Left colon (tissue), 2 donors: ENCODE measurements at regions not wholly inside any gene's neighbourhood (a gene's known extent, or its start where the extent isn't known, plus 50 kb on each side); places are given as distances from the start of the nearest gene placed in this dataset.

ENCODE experiments used
- ATAC-seq: fragments of 200-7000 bp; cut with Tn5 transposase; one replicate; pipeline ENCODE4 v1.9.1; 2020; ENCODE audit warnings: mild to moderate bottlenecking, moderate library complexity
- DNase-seq, 2 donors: peaks; one replicate each; pipeline ENCODE4 v3.0.0-alpha.2; 2020
- intact Hi-C, 2 donors: fragments of 100-400 bp; cut with DNase I in 1 of 2; cut with micrococcal nuclease in 1 of 2; formaldehyde crosslinking; loops; one replicate each; pipeline versions ENCODE4 v1.11.2 to v1.14.0; 2022; cut with DNase I, micrococcal nuclease
- donor health status: DM: no; HTN: no; CAD: no.
- donor health status: DM: yes; HTN: yes; CAD: no.

GRCh38 chr21:35908311-35909078, 151.8 kb downstream of the SETD4 start:
- no peak for DNase-seq
- intact Hi-C loops, result no loop called here
- no peak for ATAC-seq

GRCh38 chr21:35906586-35906985, 153.7 kb downstream of the SETD4 start:
- intact Hi-C loops, result no loop called here
- ATAC-seq (no peak), DNase-seq (no peak)

- intact Hi-C loops, result no loop called here
- DNase-seq (no peak), ATAC-seq (no peak)
Measured at GRCh38 chr21:35905963-35906345, 154.4 kb downstream of the SETD4 start.

- DNase-seq (no peak), ATAC-seq (no peak)
- intact Hi-C loops, result no loop called here
Measured at GRCh38 chr21:35905096-35905962, 155.0 kb downstream of the SETD4 start.

- no peak for ATAC-seq
- DNase-seq, result no peak
- intact Hi-C loops, result no loop called here
Measured at GRCh38 chr21:35900539-35900938, 159.8 kb downstream of the SETD4 start.

- ATAC-seq (no peak), DNase-seq (no peak)
- intact Hi-C loops, result no loop called here
Measured at GRCh38 chr21:35896060-35896459, 164.3 kb downstream of the SETD4 start.

- ATAC-seq, result no peak
- no peak for DNase-seq
- intact Hi-C loops, result no loop called here
Measured at GRCh38 chr21:35895598-35895997, 164.7 kb downstream of the SETD4 start.

- DNase-seq, result no peak
- intact Hi-C loops, result no loop called here
- no peak for ATAC-seq
Measured at GRCh38 chr21:35893156-35893555, 167.2 kb downstream of the SETD4 start.

GRCh38 chr21:35886887-35887286, 173.4 kb downstream of the SETD4 start:
- intact Hi-C loops, result no loop called here
- DNase-seq, result no peak
- ATAC-seq, result no peak

- DNase-seq (no peak), ATAC-seq (no peak)
- intact Hi-C loops, result no loop called here
Measured at GRCh38 chr21:35885942-35886541, 174.3 kb downstream of the SETD4 start.

GRCh38 chr21:35882791-35883240, 177.5 kb downstream of the SETD4 start:
- no peak for ATAC-seq
- no peak for DNase-seq
- intact Hi-C loops, result no loop called here

GRCh38 chr21:35873441-35873840, 186.9 kb downstream of the SETD4 start:
- intact Hi-C loops, result no loop called here
- ATAC-seq (no peak), DNase-seq (no peak)

- no peak for DNase-seq
- intact Hi-C loops, result no loop called here
- no peak for ATAC-seq
Measured at GRCh38 chr21:35871906-35872305, 188.4 kb downstream of the SETD4 start.

GRCh38 chr21:35868869-35869223, 191.5 kb downstream of the SETD4 start:
- intact Hi-C loops, result no loop called here
- DNase-seq, result no peak
- ATAC-seq, result no peak

- intact Hi-C loops, result no loop called here
- ATAC-seq, result peak; percentile 77
- no peak for DNase-seq
Measured at GRCh38 chr21:35868005-35868868, 192.1 kb downstream of the SETD4 start.

GRCh38 chr21:35864039-35864438, 196.3 kb downstream of the SETD4 start:
- DNase-seq (no peak), ATAC-seq (no peak)
- intact Hi-C loops, result no loop called here

GRCh38 chr21:35862969-35863368, 197.4 kb downstream of the SETD4 start:
- DNase-seq (no peak), ATAC-seq (no peak)
- intact Hi-C loops, result no loop called here

GRCh38 chr21:35861661-35862060, 198.7 kb downstream of the SETD4 start:
- intact Hi-C loops, result no loop called here
- ATAC-seq (peak; percentile 54), DNase-seq (no peak)
